GM12864 (cell line): ENCODE measurements at regions not wholly inside any gene's neighbourhood (a gene's known extent, or its start where the extent isn't known, plus 50 kb on each side); places are given as distances from the start of the nearest gene placed in this dataset.

Experiments used
- DNase-seq: peaks from one replicate; pipeline ENCODE4 v3.0.0-alpha.2; 2011; ENCODE audit warnings: low read depth
- H3K4me3 ChIP-seq: 2 replicates; pipeline ENCODE4 v1.5.1; 2011; ENCODE audit warnings: mild to moderate bottlenecking, low read depth, low read length, control low read depth
- CTCF ChIP-seq: IDR thresholded peaks from 2 replicates; pipeline ENCODE4 v1.5.1; 2011; ENCODE audit warnings: low read depth, mild to moderate bottlenecking, moderate library complexity, low read length, control low read depth, inconsistent platforms; ENCODE audit errors: missing control alignments

- no peak overlapping the region for H3K4me3 ChIP-seq
- no peak for TF ChIP-seq CTCF
- no peak for DNase-seq
Measured at GRCh38 chr18:61086657-61087056, 246.6 kb upstream of the CDH20 start.

GRCh38 chr18:61091379-61091778 is 241.9 kb upstream of the CDH20 start:
- DNase-seq = no peak
- H3K4me3 ChIP-seq = no peak overlapping the region
- TF ChIP-seq CTCF = no peak

GRCh38 chr18:61093965-61094364 is 239.3 kb upstream of the CDH20 start:
- no peak for TF ChIP-seq CTCF
- H3K4me3 ChIP-seq = no peak overlapping the region
- no peak for DNase-seq

GRCh38 chr18:61096226-61096625 is 237.0 kb upstream of the CDH20 start:
- no peak overlapping the region for H3K4me3 ChIP-seq
- no peak for TF ChIP-seq CTCF
- no peak for DNase-seq

GRCh38 chr18:61107113-61107512 is 226.1 kb upstream of the CDH20 start:
- H3K4me3 ChIP-seq = no peak overlapping the region
- no peak for TF ChIP-seq CTCF
- DNase-seq = no peak

- H3K4me3 ChIP-seq = no peak overlapping the region
- no peak for TF ChIP-seq CTCF
- DNase-seq = no peak
Measured at GRCh38 chr18:61108706-61109105, 224.5 kb upstream of the CDH20 start.

GRCh38 chr18:61123309-61123708 is 209.9 kb upstream of the CDH20 start:
- H3K4me3 ChIP-seq = no peak overlapping the region
- DNase-seq = no peak
- TF ChIP-seq CTCF = no peak
